ENCODE measurements at regions not wholly inside any gene's neighbourhood (a gene's known extent, or its start where the extent isn't known, plus 50 kb on each side); places are given as distances from the start of the nearest gene placed in this dataset.

DNA sequence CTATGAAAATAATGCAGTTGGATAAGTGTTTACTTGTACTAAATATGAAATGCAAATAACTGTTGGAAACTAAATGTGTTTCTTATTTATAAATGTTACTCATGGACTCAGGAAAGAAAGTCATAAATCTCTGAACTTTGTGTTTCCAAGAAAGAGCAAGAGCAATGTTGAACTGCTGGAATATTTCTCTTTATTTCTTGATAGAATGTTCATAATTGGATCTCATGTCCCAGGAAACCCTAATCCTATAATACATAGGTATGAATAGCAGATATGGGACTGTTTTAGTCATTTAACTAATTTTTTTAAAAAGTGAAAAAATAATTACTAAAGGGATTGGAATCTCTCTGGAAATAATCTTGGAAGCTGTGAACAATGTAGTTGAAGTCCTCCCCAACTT, 245.0 kb upstream of the ACTBL2 start:
- intact Hi-C loops (cut with DNase I): no loop called here
- no peaks in the 10 kb centered on the region for H3K27me3 ChIP-seq

DNA sequence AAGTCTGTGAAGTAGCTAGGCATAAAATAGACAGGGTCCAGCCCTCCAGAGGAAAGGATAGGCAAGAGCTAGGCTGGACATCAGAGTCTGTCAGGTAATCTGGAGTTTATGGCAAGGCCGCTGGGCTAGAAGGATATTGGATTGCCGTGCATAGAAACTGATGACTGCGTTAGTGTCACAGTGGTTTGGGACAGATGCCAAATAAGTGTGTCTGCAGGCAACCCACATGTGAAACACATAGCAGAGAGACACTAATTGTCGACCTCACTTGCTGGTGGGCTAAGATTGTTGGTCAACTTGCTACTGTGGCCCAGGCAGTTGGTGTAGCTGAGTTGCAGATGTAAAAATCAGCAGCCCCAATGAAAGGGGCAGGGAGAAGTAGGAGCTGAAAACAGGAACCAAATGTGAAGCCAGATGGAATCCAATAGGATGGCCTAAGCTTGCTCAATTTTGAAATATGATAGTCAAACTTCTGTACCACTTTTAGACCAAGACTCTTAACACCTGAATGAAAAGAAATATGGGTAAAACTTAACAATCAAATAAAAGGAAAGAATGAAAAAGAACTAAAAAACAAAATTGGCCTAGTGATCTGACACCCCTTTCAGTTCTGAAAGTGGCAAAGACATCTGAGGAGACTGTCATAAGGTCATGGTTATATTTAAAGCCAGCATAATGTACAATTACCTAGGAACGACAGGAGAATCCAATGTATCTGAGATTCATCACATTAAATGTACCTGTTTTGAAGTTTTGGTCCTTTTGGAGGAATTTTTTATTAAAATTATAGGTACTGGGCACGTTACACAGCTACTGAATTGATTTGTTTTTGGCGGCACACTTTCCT, 243.3 kb upstream of the ACTBL2 start:
- no peak overlapping the region for H3K4me3 ChIP-seq
- intact Hi-C loops (cut with DNase I): no loop called here
- DNase-seq: no peak
- no peak for ATAC-seq
- H3K27me3 ChIP-seq: no peaks in the 10 kb centered on the region
- no peak for TF ChIP-seq POLR2A (IDR thresholded peaks at IDR 0.05)
- TF ChIP-seq, protein P1, sequence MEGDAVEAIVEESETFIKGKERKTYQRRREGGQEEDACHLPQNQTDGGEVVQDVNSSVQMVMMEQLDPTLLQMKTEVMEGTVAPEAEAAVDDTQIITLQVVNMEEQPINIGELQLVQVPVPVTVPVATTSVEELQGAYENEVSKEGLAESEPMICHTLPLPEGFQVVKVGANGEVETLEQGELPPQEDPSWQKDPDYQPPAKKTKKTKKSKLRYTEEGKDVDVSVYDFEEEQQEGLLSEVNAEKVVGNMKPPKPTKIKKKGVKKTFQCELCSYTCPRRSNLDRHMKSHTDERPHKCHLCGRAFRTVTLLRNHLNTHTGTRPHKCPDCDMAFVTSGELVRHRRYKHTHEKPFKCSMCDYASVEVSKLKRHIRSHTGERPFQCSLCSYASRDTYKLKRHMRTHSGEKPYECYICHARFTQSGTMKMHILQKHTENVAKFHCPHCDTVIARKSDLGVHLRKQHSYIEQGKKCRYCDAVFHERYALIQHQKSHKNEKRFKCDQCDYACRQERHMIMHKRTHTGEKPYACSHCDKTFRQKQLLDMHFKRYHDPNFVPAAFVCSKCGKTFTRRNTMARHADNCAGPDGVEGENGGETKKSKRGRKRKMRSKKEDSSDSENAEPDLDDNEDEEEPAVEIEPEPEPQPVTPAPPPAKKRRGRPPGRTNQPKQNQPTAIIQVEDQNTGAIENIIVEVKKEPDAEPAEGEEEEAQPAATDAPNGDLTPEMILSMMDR (IDR thresholded peaks at IDR 0.05): no peak
- H3K9me3 ChIP-seq: peaks cover 0 to 10% (median 5%) of the 10 kb centered on the region in 12 donors
- 84 to 87% (median 85%) methylated on average over 7 of the region's 7 CpGs for WGBS, 4 donors
- H3K27ac ChIP-seq: no peak overlapping the region
- no peaks in the 10 kb centered on the region for H3K36me3 ChIP-seq
- H3K4me1 ChIP-seq: no peaks in the 10 kb centered on the region

More for the DNA sequence above, 245.0 kb upstream of the ACTBL2 start:
- ATAC-seq (no peak), DNase-seq (no peak)
- no peak for TF ChIP-seq POLR2A (IDR thresholded peaks at IDR 0.05)
- TF ChIP-seq, protein P1 (IDR thresholded peaks at IDR 0.05): no peak
- peaks cover 0 to 10% (median 5%) of the 10 kb centered on the region in 12 donors for H3K9me3 ChIP-seq
- no peak overlapping the region for H3K27ac ChIP-seq
- H3K36me3 ChIP-seq: no peaks in the 10 kb centered on the region
- H3K4me1 ChIP-seq: no peaks in the 10 kb centered on the region
- H3K4me3 ChIP-seq: no peak overlapping the region

- Histone ChIP-seq H3K27ac (no peak overlapping the region), H3K36me3 (no peaks in the 10 kb centered on the region), H3K4me3 (no peak overlapping the region), H3K4me1 (no peaks in the 10 kb centered on the region), H3K27me3 (no peaks in the 10 kb centered on the region), H3K9me3 (peaks cover 0 to 10% (median 5%) of the 10 kb centered on the region in 12 donors)
- WGBS, 4 donors: 83 to 93% (median 89%) methylated on average over 2 of the region's 2 CpGs
- TF ChIP-seq, protein P1 (IDR thresholded peaks at IDR 0.05): no peak
- TF ChIP-seq POLR2A (IDR thresholded peaks at IDR 0.05): no peak
- DNase-seq: no peak
- intact Hi-C loops (cut with DNase I): no loop called here
- no peak for ATAC-seq
Observed at GRCh38 chr5:57724836-57725235, 242.2 kb upstream of the ACTBL2 start.

- TF ChIP-seq, protein P1 (IDR thresholded peaks at IDR 0.05): no peak
- no peak for TF ChIP-seq POLR2A (IDR thresholded peaks at IDR 0.05)
- Histone ChIP-seq H3K9me3 (no peaks in the 10 kb centered on the region), H3K4me1 (no peaks in the 10 kb centered on the region), H3K4me3 (no peak overlapping the region), H3K27me3 (no peaks in the 10 kb centered on the region), H3K36me3 (no peaks in the 10 kb centered on the region), H3K27ac (no peak overlapping the region)
- intact Hi-C loops (cut with DNase I): no loop called here
- DNase-seq (no peak), ATAC-seq (no peak)
- WGBS, 4 donors: 81 to 91% (median 86%) methylated on average over 4 of the region's 4 CpGs
Observed at GRCh38 chr5:57721226-57721625, 238.6 kb upstream of the ACTBL2 start.
